ENCODE measurements at regions not wholly inside any gene's neighbourhood (a gene's known extent, or its start where the extent isn't known, plus 50 kb on each side); places are given as distances from the start of the nearest gene placed in this dataset.

DNA sequence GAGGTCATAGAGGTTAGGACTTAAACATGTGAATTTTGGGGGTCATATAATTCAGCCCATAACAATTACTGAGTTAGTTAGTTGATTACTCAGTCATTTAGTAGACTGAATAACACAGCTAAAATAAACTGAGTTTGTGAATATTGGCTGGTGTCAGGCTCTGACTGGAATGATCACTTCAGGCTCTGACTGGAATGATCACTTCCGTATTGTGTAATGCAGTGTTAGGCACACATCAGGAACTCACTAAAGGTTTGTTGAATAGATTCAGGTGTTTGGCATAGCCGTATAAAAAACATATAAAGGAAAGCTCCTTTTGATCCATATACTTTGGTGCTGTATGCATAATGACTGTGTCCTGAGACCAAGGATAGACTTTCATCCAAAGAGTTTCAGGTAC is 610.5 kb downstream of the INSC start:
- Histone ChIP-seq H3K4me3 (no peak overlapping the region), H3K36me3 (no peaks in the 10 kb centered on the region), H3K9me3 (peaks cover 0 to 5% (median 0%) of the 10 kb centered on the region in 8 donors), H3K27ac (no peak overlapping the region), H3K4me1 (no peaks in the 10 kb centered on the region), H3K27me3 (replicated peaks in 1 of 7) (no peaks in the 10 kb centered on the region)
- WGBS, 5 donors = 42 to 93% (median 90%) methylated on average over 2 of the region's 2 CpGs
- DNase-seq = no peak
- intact Hi-C loops (cut with DNase I; ENCODE audit: low total_unique reads) = loop anchor here (10.0 kb wide), 1 partner anchor 60 kb away; no protein-coding TSS in a partner anchor
- TF ChIP-seq, protein P1, sequence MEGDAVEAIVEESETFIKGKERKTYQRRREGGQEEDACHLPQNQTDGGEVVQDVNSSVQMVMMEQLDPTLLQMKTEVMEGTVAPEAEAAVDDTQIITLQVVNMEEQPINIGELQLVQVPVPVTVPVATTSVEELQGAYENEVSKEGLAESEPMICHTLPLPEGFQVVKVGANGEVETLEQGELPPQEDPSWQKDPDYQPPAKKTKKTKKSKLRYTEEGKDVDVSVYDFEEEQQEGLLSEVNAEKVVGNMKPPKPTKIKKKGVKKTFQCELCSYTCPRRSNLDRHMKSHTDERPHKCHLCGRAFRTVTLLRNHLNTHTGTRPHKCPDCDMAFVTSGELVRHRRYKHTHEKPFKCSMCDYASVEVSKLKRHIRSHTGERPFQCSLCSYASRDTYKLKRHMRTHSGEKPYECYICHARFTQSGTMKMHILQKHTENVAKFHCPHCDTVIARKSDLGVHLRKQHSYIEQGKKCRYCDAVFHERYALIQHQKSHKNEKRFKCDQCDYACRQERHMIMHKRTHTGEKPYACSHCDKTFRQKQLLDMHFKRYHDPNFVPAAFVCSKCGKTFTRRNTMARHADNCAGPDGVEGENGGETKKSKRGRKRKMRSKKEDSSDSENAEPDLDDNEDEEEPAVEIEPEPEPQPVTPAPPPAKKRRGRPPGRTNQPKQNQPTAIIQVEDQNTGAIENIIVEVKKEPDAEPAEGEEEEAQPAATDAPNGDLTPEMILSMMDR (IDR thresholded peaks at IDR 0.05 in 8 of 11, conservative IDR thresholded peaks at IDR 0.05 in 3 of 11) = no peak
- no peak for TF ChIP-seq POLR2A (IDR thresholded peaks at IDR 0.05)

DNA sequence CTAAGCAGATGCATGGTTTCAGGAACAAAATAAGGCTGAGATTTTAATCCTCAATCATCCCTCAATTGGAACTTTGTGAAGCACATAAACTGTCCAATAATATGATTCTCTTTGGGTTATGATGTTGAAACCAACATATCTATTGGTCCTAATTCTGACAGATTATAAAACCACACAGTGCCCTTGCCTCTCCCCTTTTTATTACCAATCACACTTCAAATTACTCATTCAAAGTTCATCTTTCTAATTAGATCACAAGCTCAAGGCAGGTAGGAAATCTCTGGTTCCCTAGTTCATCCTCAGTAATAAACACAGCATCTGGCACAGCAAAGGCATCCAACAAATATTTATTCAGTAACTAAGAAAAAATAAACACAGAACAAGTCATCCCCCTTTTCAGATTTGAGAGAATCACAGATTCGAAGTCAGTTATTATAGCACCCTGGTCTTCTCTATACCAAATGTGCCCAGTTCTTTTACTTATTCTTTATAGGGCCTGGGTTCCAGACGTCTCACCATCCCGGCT is 611.6 kb downstream of the INSC start:
- no peak overlapping the region for H3K4me3 ChIP-seq
- H3K36me3 ChIP-seq = no peaks in the 10 kb centered on the region
- intact Hi-C loops (cut with DNase I; ENCODE audit: low total_unique reads) = loop anchor here (10.0 kb wide), 1 partner anchor 61 kb away; no protein-coding TSS in a partner anchor
- DNase-seq = no peak
- no peak overlapping the region for H3K27ac ChIP-seq
- peaks cover 0 to 5% (median 0%) of the 10 kb centered on the region in 8 donors for H3K9me3 ChIP-seq
- H3K27me3 ChIP-seq (replicated peaks in 1 of 7) = no peaks in the 10 kb centered on the region
- TF ChIP-seq POLR2AphosphoS5 (IDR thresholded peaks at IDR 0.05) (no peak), POLR2A (IDR thresholded peaks at IDR 0.05) (no peak)
- TF ChIP-seq, protein P1 (IDR thresholded peaks at IDR 0.05 in 8 of 11, conservative IDR thresholded peaks at IDR 0.05 in 3 of 11) = no peak
- H3K4me1 ChIP-seq = no peaks in the 10 kb centered on the region
- WGBS, 5 donors = 49 to 86% (median 86%) methylated on average over 3 of the region's 3 CpGs

DNA sequence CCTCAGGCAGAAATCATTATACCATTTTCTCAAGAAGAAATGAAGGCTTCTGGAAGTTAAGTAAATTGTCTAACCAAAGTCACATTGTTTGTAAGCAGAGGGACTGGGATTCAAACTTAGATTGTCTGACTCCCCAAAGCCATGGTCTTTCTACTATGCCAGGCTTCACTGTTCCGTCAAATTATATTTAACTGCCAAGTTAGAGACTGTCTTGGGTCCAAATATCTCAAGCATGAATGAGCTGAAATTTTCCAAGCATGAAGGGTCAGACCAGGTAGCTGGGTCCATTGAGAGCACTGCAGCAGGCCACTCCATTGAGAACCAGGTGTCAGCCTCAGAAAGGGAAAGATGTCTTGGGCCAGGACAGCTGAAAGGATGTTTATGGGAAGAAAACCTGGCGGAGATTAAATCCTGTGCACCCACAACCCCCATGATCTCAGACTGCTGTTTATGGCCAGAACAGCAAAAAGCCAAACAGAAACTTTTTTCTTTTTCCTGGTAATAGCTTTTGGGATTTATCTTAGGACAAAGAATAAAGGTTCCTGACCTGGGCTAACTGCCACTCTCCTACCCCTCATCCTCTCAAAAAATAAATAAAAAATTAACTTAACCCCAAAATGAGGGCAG is 612.3 kb downstream of the INSC start:
- 75 to 94% (median 91%) methylated on average over 2 of the region's 2 CpGs for WGBS, 5 donors
- Histone ChIP-seq H3K27me3 (replicated peaks in 1 of 7) (no peaks in the 10 kb centered on the region), H3K36me3 (no peaks in the 10 kb centered on the region), H3K4me1 (no peaks in the 10 kb centered on the region), H3K4me3 (no peak overlapping the region), H3K9me3 (peaks cover 0 to 2% (median 0%) of the 10 kb centered on the region in 8 donors), H3K27ac (no peak overlapping the region)
- DNase-seq = no peak
- intact Hi-C loops (cut with DNase I; ENCODE audit: low total_unique reads) = loop anchor here (10.0 kb wide), 1 partner anchor 62 kb away; no protein-coding TSS in a partner anchor
- TF ChIP-seq POLR2AphosphoS5 (IDR thresholded peaks at IDR 0.05) (no peak), POLR2A (IDR thresholded peaks at IDR 0.05) (no peak)
- TF ChIP-seq, protein P1 (IDR thresholded peaks at IDR 0.05 in 8 of 11, conservative IDR thresholded peaks at IDR 0.05 in 3 of 11) = no peak

DNA sequence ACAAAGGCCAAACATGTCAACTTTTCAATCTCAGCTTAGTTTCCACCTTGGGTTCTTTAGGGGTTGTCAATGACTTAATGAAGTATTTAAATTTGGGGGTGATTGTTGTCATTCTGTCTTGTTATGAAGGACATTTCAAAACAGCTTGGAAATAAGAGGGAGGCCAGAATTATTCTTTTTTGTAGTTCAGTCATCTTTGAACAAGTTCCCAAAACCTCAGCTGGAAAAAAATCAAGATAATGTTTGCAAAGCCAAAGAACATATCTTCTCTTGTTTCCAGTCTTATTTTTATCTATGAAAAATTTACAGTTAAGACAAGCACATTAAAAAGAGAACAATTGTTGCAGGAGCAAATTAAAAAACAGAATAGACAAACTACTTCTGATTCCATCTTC is 612.8 kb downstream of the INSC start:
- no peaks in the 10 kb centered on the region for H3K36me3 ChIP-seq
- TF ChIP-seq, protein P1 (IDR thresholded peaks at IDR 0.05 in 8 of 11, conservative IDR thresholded peaks at IDR 0.05 in 3 of 11) = no peak
- TF ChIP-seq POLR2A (IDR thresholded peaks at IDR 0.05) (no peak), POLR2AphosphoS5 (IDR thresholded peaks at IDR 0.05) (no peak)
- H3K9me3 ChIP-seq = no peaks in the 10 kb centered on the region
- no peak for DNase-seq
- no peaks in the 10 kb centered on the region for H3K4me1 ChIP-seq
- no peaks in the 10 kb centered on the region for H3K27me3 ChIP-seq (replicated peaks in 1 of 7)
- no peak overlapping the region for H3K4me3 ChIP-seq
- no peak overlapping the region for H3K27ac ChIP-seq
- intact Hi-C loops (cut with DNase I; ENCODE audit: low total_unique reads) = loop anchor here (10.0 kb wide), 1 partner anchor 63 kb away; no protein-coding TSS in a partner anchor
